ENCODE measurements at regions not wholly inside any gene's neighbourhood (a gene's known extent, or its start where the extent isn't known, plus 50 kb on each side); places are given as distances from the start of the nearest gene placed in this dataset.

GRCh38 chr3:103365467-103365866 lies 930.7 kb downstream of the ZPLD1 start:
- TF ChIP-seq EZH2 (IDR thresholded peaks at IDR 0.05) (no peak), CTCF (IDR thresholded peaks at IDR 0.05) (no peak)

All from neural progenitor cell (in vitro differentiated cells).